ENCODE measurements at regions not wholly inside any gene's neighbourhood (a gene's known extent, or its start where the extent isn't known, plus 50 kb on each side); places are given as distances from the start of the nearest gene placed in this dataset.

DNA sequence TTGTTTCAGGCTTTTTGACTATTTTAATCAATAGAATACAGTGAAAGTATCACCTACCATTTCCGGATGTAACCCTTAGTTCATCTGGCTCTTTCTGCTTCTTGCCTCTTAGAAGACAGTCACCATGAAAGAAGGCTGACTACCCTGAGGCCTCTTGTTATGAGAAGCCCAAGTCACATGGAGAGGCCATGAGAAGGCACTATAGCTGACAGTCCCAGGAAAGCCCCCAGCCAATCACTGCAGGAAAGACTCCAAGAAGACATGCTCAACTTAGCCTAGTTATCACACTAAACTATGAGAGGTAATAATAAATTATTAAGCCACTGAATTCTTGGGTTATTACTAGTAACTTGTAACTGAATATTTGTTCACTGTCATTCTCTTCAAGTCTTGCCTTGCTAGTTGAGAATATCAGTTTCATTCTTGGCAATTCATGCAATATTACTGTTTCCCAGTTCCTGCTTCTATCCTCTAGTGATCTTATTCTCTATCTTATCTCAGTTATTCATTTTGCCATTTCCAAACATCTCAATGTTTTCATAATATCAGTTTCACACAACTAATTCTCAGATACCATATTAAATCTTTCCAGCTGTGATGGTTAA lies 57.1 kb upstream of the GUCY1A1 start:
- no peak for DNase-seq (ENCODE audit: low read depth)
- H3K4me3 ChIP-seq (ENCODE audit: low read depth, low read length): no peak overlapping the region
- TF ChIP-seq, protein P1, sequence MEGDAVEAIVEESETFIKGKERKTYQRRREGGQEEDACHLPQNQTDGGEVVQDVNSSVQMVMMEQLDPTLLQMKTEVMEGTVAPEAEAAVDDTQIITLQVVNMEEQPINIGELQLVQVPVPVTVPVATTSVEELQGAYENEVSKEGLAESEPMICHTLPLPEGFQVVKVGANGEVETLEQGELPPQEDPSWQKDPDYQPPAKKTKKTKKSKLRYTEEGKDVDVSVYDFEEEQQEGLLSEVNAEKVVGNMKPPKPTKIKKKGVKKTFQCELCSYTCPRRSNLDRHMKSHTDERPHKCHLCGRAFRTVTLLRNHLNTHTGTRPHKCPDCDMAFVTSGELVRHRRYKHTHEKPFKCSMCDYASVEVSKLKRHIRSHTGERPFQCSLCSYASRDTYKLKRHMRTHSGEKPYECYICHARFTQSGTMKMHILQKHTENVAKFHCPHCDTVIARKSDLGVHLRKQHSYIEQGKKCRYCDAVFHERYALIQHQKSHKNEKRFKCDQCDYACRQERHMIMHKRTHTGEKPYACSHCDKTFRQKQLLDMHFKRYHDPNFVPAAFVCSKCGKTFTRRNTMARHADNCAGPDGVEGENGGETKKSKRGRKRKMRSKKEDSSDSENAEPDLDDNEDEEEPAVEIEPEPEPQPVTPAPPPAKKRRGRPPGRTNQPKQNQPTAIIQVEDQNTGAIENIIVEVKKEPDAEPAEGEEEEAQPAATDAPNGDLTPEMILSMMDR (conservative IDR thresholded peaks at IDR 0.05; ENCODE audit: low read depth, low read length): no peak

DNA sequence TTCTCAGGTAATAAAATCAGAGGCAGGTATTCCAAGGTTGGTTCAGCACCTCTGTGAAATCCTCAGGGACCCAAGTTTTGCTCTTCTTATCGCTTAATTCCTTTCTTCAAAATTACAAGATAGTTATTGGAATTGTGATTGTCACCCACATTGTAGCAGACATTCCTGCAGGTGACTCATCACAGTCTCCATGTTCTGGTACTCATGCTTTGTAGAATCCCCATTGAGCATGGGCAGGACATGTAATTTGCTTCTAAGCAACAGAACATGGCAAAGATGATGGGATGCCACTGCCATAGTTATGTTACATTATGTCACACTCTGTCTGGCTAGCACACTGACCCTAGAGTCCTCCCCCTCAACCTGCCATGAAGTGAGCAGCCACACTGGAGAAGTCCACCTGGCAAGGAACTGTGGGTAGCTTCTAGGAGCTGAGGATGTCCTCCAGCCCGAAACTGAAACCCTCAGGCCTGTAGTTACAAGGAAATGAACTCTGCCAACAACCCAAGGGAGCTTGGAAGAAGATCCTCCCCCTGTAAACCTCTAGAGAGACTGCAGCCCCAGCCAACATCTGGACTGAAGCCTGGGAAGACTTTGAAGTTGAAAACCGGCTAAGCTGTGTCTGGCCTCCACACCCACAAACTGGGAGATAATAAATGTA lies 58.3 kb upstream of the GUCY1A1 start:
- DNase-seq (ENCODE audit: low read depth): no peak
- no peak overlapping the region for H3K4me3 ChIP-seq (ENCODE audit: low read depth, low read length)
- TF ChIP-seq, protein P1 (conservative IDR thresholded peaks at IDR 0.05; ENCODE audit: low read depth, low read length): no peak

DNA sequence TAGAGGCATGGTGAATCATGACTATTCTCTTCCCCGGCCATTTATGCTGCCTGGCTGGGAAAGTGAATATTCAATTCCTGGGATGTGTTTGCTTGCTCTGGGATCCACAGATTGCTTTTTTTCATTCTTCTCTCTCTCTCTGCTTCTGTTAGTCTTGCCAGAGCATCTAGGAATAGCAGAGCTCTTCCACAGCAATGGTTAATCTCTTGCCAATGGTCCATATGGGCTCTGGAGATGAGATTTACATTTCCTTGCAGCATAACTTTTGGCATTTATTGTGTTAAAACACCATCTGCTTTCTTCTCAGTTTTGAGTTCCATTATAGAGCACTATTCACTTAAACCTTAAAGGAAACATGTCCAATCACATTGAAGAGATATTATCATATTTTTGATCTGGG lies 59.2 kb upstream of the GUCY1A1 start:
- TF ChIP-seq, protein P1 (conservative IDR thresholded peaks at IDR 0.05; ENCODE audit: low read depth, low read length): no peak
- DNase-seq (ENCODE audit: low read depth): no peak
- no peak overlapping the region for H3K4me3 ChIP-seq (ENCODE audit: low read depth, low read length)

DNA sequence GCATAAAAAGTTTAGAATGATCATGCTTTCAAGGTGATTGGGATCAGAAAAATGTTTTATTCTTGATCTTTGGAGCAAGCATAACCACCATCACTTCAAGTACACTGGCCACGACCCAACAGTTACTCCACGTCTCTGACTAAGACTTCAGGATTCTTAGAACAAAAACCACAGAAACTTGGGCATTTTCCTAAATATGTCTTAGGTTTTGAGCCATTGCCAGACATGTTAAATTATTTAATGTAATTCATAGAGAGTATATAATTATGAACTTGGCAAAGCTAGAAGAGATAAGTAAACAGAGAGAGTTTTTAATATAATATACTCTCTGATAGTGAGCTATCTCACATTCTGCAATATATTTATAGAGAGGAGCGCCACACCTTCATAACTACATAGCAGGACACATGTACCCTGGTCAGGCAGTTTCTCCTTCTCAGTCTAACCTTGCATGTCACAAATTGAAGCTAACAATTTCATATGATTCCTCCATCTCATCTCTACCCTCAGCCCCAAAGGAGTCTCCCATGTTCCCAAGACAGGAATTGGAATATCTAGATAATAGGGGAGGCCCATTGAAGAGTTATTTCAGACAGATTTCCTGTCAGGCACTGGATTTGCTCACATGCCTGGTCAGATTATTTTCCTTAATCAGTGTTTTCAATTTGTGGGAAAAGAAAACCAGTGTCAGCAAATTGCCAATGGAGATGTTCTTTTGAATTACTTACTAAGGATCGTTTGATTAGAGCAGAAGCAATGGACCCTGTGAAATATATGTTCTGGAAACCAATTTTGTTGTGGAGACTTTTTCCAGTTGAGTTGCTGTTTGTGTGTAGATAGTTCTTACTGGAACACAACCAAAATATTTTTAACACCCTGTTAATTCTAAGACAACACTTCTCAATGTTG lies 61.7 kb upstream of the GUCY1A1 start:
- TF ChIP-seq, protein P1 (conservative IDR thresholded peaks at IDR 0.05; ENCODE audit: low read depth, low read length): no peak
- no peak overlapping the region for H3K4me3 ChIP-seq (ENCODE audit: low read depth, low read length)
- DNase-seq (ENCODE audit: low read depth): no peak

DNA sequence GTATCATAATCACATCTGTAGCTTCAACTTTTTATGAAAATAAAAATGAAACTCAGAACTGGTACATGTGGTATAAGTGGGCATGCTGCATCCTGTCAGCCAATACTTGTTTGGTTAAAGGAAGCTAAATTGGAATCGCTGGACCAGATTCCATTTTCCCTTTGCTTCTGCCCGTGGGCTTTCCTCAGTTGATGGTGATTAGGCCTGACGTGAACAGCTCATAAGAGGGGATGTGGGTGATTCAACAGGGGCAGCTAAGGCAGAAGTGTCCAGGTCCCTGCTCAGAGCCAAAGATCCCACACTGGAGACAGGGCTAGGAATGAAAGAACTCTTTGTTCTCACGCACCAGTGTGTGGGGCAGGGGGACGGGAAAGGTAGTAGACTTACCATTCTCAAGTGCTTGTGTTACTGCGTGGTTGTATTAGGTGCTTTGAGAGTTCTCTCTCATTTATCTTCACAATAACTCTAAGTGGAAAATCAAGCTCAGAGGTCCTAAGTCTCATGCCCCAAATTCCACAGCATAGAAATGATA lies 63.2 kb upstream of the GUCY1A1 start:
- TF ChIP-seq, protein P1 (conservative IDR thresholded peaks at IDR 0.05; ENCODE audit: low read depth, low read length): no peak
- no peak overlapping the region for H3K4me3 ChIP-seq (ENCODE audit: low read depth, low read length)
- DNase-seq (ENCODE audit: low read depth): no peak

DNA sequence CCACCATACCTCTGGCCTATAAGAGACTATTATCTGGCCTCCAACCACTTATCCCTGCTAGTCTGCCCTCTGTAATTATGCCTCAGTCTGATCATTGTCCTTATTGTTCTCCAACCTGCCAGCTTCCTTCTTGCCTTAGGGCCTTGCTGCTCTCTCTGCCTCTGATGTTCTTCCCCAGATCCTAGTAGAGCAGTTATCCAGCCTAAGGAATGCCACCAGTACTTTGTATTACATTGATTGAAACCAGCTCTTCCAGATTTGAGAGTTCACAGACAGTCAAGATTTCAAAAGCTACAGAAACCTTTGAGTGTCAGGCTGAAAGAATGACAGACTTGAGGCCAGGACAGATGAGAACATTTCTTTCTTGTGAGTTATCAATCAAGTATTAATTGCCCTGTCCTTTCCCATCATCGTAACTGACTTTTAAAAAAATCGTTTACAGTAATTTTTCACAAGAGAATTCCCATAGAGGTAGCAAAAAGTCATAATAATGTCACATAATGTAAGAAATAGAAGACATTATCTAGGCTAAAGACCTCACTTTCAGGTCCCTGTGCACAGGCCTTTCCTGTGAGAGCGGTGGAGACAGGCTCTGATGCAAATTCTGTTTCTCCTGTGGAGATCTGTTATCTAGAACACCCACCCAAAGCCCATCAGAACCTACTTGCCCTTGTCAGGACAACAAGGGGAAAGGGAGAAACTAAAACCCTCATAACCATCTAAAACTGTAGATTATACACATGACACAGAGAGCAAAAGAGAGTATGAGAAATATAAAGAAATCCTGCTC lies 64.1 kb upstream of the GUCY1A1 start:
- DNase-seq (ENCODE audit: low read depth): no peak
- TF ChIP-seq, protein P1 (conservative IDR thresholded peaks at IDR 0.05; ENCODE audit: low read depth, low read length): no peak
- no peak overlapping the region for H3K4me3 ChIP-seq (ENCODE audit: low read depth, low read length)
